GM12878 (cell line): ENCODE measurements at regions not wholly inside any gene's neighbourhood (a gene's known extent, or its start where the extent isn't known, plus 50 kb on each side); places are given as distances from the start of the nearest gene placed in this dataset.

Source experiments
- ATAC-seq: fragments of 200-7000 bp; cut with Tn5 transposase; 3 replicates; pipeline ENCODE4 v1.9.1; 2020; ENCODE audit warnings: mild to moderate bottlenecking, moderate library complexity
- BruUV-seq: library from RNA; stranded (reverse); fragments of 400-500 nt; replicated peaks from 2 replicates; lab custom pipeline; 2021; lab: Mats Ljungman, UMichigan
- CTCF ChIA-PET: fragments of 300-600 bp; sonication (Branson Sonifier 250); formaldehyde crosslinking; extraction: SDS; loops from one replicate; lab custom pipeline; 2021; ENCODE audit warnings: inconsistent platforms; lab: Yijun Ruan, JAX
- POLR2A ChIA-PET: fragments of 350-600 bp; formaldehyde crosslinking; extraction: SDS; loops from one replicate; lab custom pipeline; 2021; ENCODE audit warnings: inconsistent platforms; lab: Charles Lee
- RAD21 ChIA-PET: fragments of 300-600 bp; sonication (Branson Sonifier 250); formaldehyde crosslinking; loops from one replicate; lab custom pipeline; 2023; ENCODE audit warnings: antibody characterized with exemption; ENCODE audit not compliant: unreplicated experiment; lab: Charles Lee
- SMC1A ChIA-PET: fragments of 300-600 bp; sonication (Branson Sonifier 250); formaldehyde crosslinking; loops from one replicate; lab custom pipeline; 2023; ENCODE audit not compliant: unreplicated experiment, uncharacterized antibody; lab: Charles Lee
- DNase-seq: peaks from one replicate; pipeline ENCODE4 v3.0.0-alpha.2; 2011; ENCODE audit warnings: low read depth, low spot score
- FAIRE-seq: peaks from 3 replicates; lab custom pipeline; 2011; peaks lifted over from hg19 to GRCh38; lab: Jason Lieb, UNC
- H2AFZ ChIP-seq: 2 replicates; pipeline ENCODE4 v1.6.0; 2011; ENCODE audit warnings: low read depth, low read length, control low read depth; ENCODE audit not compliant: control insufficient read depth
- H3K27ac ChIP-seq: 2 replicates; pipeline ENCODE4 v1.5.1; 2011; ENCODE audit warnings: control low read depth; ENCODE audit not compliant: control insufficient read depth, insufficient read depth
- H3K27me3 ChIP-seq, 2 experiments: replicated peaks in 1 of 2; 2 replicates each; pipeline versions ENCODE4 v1.6.0 to v1.6.1; 2011; ENCODE audit warnings: low read length in 1 of 2; ENCODE audit not compliant: control insufficient read depth in 2 of 2, insufficient read depth in 2 of 2
- H3K36me3 ChIP-seq, 2 experiments: 2 replicates each; pipeline ENCODE4 v1.5.1; 2011; ENCODE audit warnings: low read length in 1 of 2; ENCODE audit not compliant: control insufficient read depth in 2 of 2, insufficient read depth in 2 of 2
- H3K4me1 ChIP-seq: 2 replicates; pipeline ENCODE4 v1.6.1; 2011; ENCODE audit warnings: mild to moderate bottlenecking, low read length, moderate library complexity, mixed read lengths; ENCODE audit not compliant: control insufficient read depth, insufficient read depth
- H3K4me2 ChIP-seq: 2 replicates; pipeline ENCODE4 v1.6.0; 2011; ENCODE audit warnings: control low read depth; ENCODE audit not compliant: control insufficient read depth, insufficient read depth
- H3K4me3 ChIP-seq: fragments of 200-600 bp; sonication (generic); 2 replicates; pipeline ENCODE4 v1.5.1; 2016
- H3K79me2 ChIP-seq: 2 replicates; pipeline ENCODE4 v1.6.0; 2011; ENCODE audit warnings: low read length; ENCODE audit not compliant: control insufficient read depth, insufficient read depth
- H3K9ac ChIP-seq: 2 replicates; pipeline ENCODE4 v1.8.0; 2011; ENCODE audit warnings: low read length, control low read depth, mixed read lengths; ENCODE audit not compliant: control insufficient read depth, insufficient read depth
- H3K9me3 ChIP-seq: replicated peaks from 3 replicates; pipeline ENCODE4 v1.5.1; 2011; ENCODE audit warnings: mild to moderate bottlenecking, low read length; ENCODE audit not compliant: control insufficient read depth, insufficient read depth
- H4K20me1 ChIP-seq: 2 replicates; pipeline ENCODE4 v1.6.0; 2011; ENCODE audit not compliant: control insufficient read depth, insufficient read depth
- DPF2 ChIP-seq: fragments of 450-650 bp; IDR thresholded peaks from 2 replicates; pipeline ENCODE4 v1.6.1; 2017; ENCODE audit warnings: mild to moderate bottlenecking
- PML ChIP-seq: IDR thresholded peaks from 2 replicates; pipeline ENCODE4 v1.6.1; 2012; ENCODE audit warnings: low read length, inconsistent platforms
- RBBP5 ChIP-seq: fragments of 200-600 bp; sonication (generic); conservative IDR thresholded peaks from 2 replicates; pipeline ENCODE4 v1.6.1; 2016
- RELA ChIP-seq: fragments of 450-650 bp; IDR thresholded peaks from 2 replicates; pipeline ENCODE4 v1.8.0; 2014; ENCODE audit warnings: borderline replicate concordance; ENCODE audit not compliant: partially characterized antibody
- SREBF1 ChIP-seq: IDR thresholded peaks from 2 replicates; pipeline ENCODE4 v1.6.1; 2012; ENCODE audit warnings: mild to moderate bottlenecking, low read length
- WGBS: methylation state at CpG from one replicate; pipeline ENCODE4 v1.1.6; 2016; ENCODE audit warnings: low lambda C conversion rate; ENCODE audit not compliant: insufficient replicate concordance, insufficient coverage; ENCODE audit errors: missing lambda C conversion rate; 5-methylcytosine and 5-hydroxymethylcytosine counted together
- in situ Hi-C: fragments of 300-500 bp; cut with MboI; formaldehyde crosslinking; loops from 9 replicates; pipeline ENCODE4 v1.14.3; 2018; ENCODE audit warnings: mixed read lengths
- intact Hi-C: fragments of 100-400 bp; cut with micrococcal nuclease; formaldehyde crosslinking; loops from one replicate; pipeline ENCODE4 v1.14.2; 2022; ENCODE audit not compliant: unreplicated experiment
- TF ChIP-seq, protein P1 (sequence below): fragments of 450-650 bp; IDR thresholded peaks from 2 replicates; pipeline ENCODE4 v1.6.1; 2017; ENCODE audit warnings: mild to moderate bottlenecking
- TF ChIP-seq, protein P2 (sequence below): fragments of 450-650 bp; IDR thresholded peaks from 2 replicates; pipeline ENCODE4 v1.6.1; 2018; ENCODE audit warnings: borderline replicate concordance, mild to moderate bottlenecking; ENCODE audit not compliant: partially characterized antibody

DNA sequence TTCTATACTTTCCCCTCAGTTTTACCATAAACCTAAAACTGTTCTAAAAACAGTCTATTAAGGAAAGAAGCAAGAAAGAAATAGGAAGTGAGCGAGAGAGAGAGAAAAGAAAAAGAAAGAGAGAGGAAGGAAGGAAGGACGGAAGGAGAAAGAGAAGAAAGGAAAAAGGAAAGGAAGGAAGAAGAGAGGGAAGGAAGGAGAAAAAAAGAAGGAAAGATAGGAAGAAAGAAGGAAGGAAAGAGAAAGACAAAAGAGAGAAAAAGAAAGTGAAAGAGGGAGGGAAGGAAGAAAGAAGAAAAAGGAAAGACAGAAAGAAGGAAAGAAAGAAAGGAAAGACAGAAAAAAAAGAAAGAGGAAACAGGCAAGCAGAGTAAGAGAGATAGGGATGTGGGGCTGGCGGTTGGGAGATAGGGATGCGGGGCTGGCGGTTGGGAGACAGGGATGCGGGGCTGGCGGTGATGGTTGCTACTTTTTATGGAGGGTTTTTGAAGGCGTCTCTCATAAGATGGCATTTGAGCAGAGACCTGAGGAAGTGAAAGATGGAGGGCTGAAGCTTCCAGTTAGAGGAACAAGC lies 70.4 kb upstream of the IRF2BP2 start:
- TF ChIP-seq, protein P1, sequence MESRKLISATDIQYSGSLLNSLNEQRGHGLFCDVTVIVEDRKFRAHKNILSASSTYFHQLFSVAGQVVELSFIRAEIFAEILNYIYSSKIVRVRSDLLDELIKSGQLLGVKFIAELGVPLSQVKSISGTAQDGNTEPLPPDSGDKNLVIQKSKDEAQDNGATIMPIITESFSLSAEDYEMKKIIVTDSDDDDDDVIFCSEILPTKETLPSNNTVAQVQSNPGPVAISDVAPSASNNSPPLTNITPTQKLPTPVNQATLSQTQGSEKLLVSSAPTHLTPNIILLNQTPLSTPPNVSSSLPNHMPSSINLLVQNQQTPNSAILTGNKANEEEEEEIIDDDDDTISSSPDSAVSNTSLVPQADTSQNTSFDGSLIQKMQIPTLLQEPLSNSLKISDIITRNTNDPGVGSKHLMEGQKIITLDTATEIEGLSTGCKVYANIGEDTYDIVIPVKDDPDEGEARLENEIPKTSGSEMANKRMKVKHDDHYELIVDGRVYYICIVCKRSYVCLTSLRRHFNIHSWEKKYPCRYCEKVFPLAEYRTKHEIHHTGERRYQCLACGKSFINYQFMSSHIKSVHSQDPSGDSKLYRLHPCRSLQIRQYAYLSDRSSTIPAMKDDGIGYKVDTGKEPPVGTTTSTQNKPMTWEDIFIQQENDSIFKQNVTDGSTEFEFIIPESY = no peak
- TF ChIP-seq RELA (no peak), RBBP5 (no peak), SREBF1 (no peak), PML (no peak), DPF2 (no peak)
- TF ChIP-seq, protein P2, sequence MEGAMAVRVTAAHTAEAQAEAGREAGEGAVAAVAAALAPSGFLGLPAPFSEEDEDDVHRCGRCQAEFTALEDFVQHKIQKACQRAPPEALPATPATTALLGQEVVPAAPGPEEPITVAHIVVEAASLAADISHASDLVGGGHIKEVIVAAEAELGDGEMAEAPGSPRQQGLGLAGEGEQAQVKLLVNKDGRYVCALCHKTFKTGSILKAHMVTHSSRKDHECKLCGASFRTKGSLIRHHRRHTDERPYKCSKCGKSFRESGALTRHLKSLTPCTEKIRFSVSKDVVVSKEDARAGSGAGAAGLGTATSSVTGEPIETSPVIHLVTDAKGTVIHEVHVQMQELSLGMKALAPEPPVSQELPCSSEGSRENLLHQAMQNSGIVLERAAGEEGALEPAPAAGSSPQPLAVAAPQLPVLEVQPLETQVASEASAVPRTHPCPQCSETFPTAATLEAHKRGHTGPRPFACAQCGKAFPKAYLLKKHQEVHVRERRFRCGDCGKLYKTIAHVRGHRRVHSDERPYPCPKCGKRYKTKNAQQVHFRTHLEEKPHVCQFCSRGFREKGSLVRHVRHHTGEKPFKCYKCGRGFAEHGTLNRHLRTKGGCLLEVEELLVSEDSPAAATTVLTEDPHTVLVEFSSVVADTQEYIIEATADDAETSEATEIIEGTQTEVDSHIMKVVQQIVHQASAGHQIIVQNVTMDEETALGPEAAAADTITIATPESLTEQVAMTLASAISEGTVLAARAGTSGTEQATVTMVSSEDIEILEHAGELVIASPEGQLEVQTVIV = no peak
- Histone ChIP-seq H3K4me1 (peaks cover 6% of the 10 kb centered on the region; the same call in 1 of the 2 replicates), H3K36me3 (no peaks in the 10 kb centered on the region), H3K79me2 (no peaks in the 10 kb centered on the region), H4K20me1 (no peaks in the 10 kb centered on the region), H2AFZ (no peak overlapping the region), H3K9me3 (no peaks in the 10 kb centered on the region), H3K27me3 (no peaks in the 10 kb centered on the region), H3K4me2 (no peak overlapping the region), H3K27ac (no peak overlapping the region), H3K4me3 (no peak overlapping the region), H3K9ac (no peak overlapping the region)
- CTCF ChIA-PET = no interaction called here
- SMC1A ChIA-PET = no interaction called here
- intact Hi-C loops (no loop called here), in situ Hi-C loops (no loop called here)
- POLR2A ChIA-PET = no interaction called here
- BruUV-seq = no TSS peak
- ATAC-seq (no peak), FAIRE-seq (no peak), DNase-seq (no peak)
- WGBS = 82% methylated on average over 8 of the region's 8 CpGs
- RAD21 ChIA-PET = no interaction called here
